K562 (cell line): ENCODE measurements at regions not wholly inside any gene's neighbourhood (a gene's known extent, or its start where the extent isn't known, plus 50 kb on each side); places are given as distances from the start of the nearest gene placed in this dataset.
A peak's percentile ranks its signal among the peaks of the same experiment; 100 is the strongest.

ENCODE experiments used
- ARID3B ChIP-seq: fragments of 250-450 bp; sonication (Bioruptor Pico); IDR thresholded peaks from 2 replicates; pipeline ENCODE4 v1.4.0; 2020; ENCODE audit warnings: borderline replicate concordance
- ATF3 ChIP-seq, 2 experiments: fragments of 450-650 bp in 1 of 2; sonication (generic) in 1 of 2; formaldehyde crosslinking in 1 of 2; IDR thresholded peaks in 1 of 2; conservative IDR thresholded peaks in 1 of 2; 2 replicates each; pipeline versions ENCODE4 v1.6.1 to v1.8.1; 2016 to 2023; ENCODE audit warnings: mild to moderate bottlenecking in 2 of 2, moderate library complexity in 2 of 2, inconsistent platforms in 1 of 2, missing genetic modification reagents in 1 of 2
- CREB3 ChIP-seq: fragments of 450-650 bp; conservative IDR thresholded peaks from 2 replicates; pipeline ENCODE4 v1.6.1; 2016; ENCODE audit warnings: missing genetic modification characterization, low read depth, mild to moderate bottlenecking, missing compliant biosample characterization, moderate library complexity
- DACH1 ChIP-seq: fragments of 450-650 bp; IDR thresholded peaks from 2 replicates; pipeline ENCODE4 v1.6.1; 2018; ENCODE audit not compliant: partially characterized antibody
- GMEB1 ChIP-seq: fragments of 250-450 bp; sonication (Bioruptor Pico); IDR thresholded peaks from 2 replicates; pipeline ENCODE4 v1.4.0; 2020; ENCODE audit warnings: mild to moderate bottlenecking
- HNRNPH1 ChIP-seq: fragments of 200-400 bp; formaldehyde crosslinking; optimal IDR thresholded peaks from 2 replicates; pipeline ENCODE3; 2017; ENCODE audit warnings: low read depth, mild to moderate bottlenecking, low read length, moderate library complexity
- HNRNPUL1 ChIP-seq: fragments of 200-400 bp; formaldehyde crosslinking; IDR thresholded peaks from 2 replicates; pipeline ENCODE4 v1.6.1; 2017; ENCODE audit warnings: low read length
- JUN ChIP-seq, 2 experiments: sonication (generic) in 1 of 2; formaldehyde crosslinking in 1 of 2; IDR thresholded peaks; 2 replicates each; pipeline versions ENCODE4 v1.6.1 to v1.8.0; 2012 to 2022; ENCODE audit warnings: borderline replicate concordance in 2 of 2, mild to moderate bottlenecking in 2 of 2, improper control_type of control experiment in 1 of 2, low read depth in 1 of 2, low read length in 1 of 2, missing genetic modification reagents in 1 of 2
- NR2F6 ChIP-seq: fragments of 450-650 bp; formaldehyde crosslinking; IDR thresholded peaks from 2 replicates; pipeline ENCODE4 v1.4.0; 2020; ENCODE audit warnings: mild to moderate bottlenecking
- SIRT6 ChIP-seq: IDR thresholded peaks from one replicate; pipeline ENCODE4 v1.6.1; 2012; ENCODE audit warnings: low read depth, mild to moderate bottlenecking, control low read depth, inconsistent platforms, low read length, moderate library complexity
- ZBTB9 ChIP-seq: fragments of 450-650 bp; formaldehyde crosslinking; IDR thresholded peaks from 2 replicates; pipeline ENCODE4 v1.4.0; 2020; ENCODE audit warnings: mild to moderate bottlenecking, moderate library complexity
- ZEB2 ChIP-seq: fragments of 450-650 bp; IDR thresholded peaks from 2 replicates; pipeline ENCODE4 v1.6.1; 2016
- ZNF124 ChIP-seq: sonication (generic); formaldehyde crosslinking; IDR thresholded peaks from 2 replicates; pipeline ENCODE4 v1.8.1; 2022; ENCODE audit warnings: missing genetic modification reagents

- no peak for TF ChIP-seq CREB3 (tag)
- no peak for TF ChIP-seq HNRNPH1
- no peak for TF ChIP-seq ZNF124 (CRISPR knock-in tag)
- TF ChIP-seq DACH1, result no peak
- peak; percentile 72 for TF ChIP-seq ATF3 (IDR thresholded peaks at IDR 0.05)
- no peak for TF ChIP-seq ATF3 (CRISPR knock-in tag; conservative IDR thresholded peaks at IDR 0.05)
- TF ChIP-seq HNRNPUL1, result no peak
- TF ChIP-seq JUN (IDR thresholded peaks at IDR 0.05; ENCODE audit: borderline replicate concordance, low read depth, low read length), result no peak
- TF ChIP-seq JUN (CRISPR knock-in tag; IDR thresholded peaks at IDR 0.05; ENCODE audit: borderline replicate concordance), result no peak
- no peak for TF ChIP-seq SIRT6
- no peak for TF ChIP-seq GMEB1 (CRISPR knock-in tag)
- no peak for TF ChIP-seq ARID3B (CRISPR knock-in tag)
- TF ChIP-seq ZEB2, result no peak
- no peak for TF ChIP-seq NR2F6 (CRISPR knock-in tag)
- no peak for TF ChIP-seq ZBTB9 (CRISPR knock-in tag)
Measured at GRCh38 chr3:64954995-64955636, 267.3 kb upstream of the ADAMTS9 start (continued).
